GM23338 (cell line): ENCODE measurements at regions not wholly inside any gene's neighbourhood (a gene's known extent, or its start where the extent isn't known, plus 50 kb on each side); places are given as distances from the start of the nearest gene placed in this dataset.

Source experiments
- CREB1 ChIP-seq: fragments of 250-450 bp; sonication (Bioruptor Pico); IDR thresholded peaks from 2 replicates; pipeline ENCODE4 v1.5.0; 2020; ENCODE audit warnings: low read depth, mild to moderate bottlenecking, moderate library complexity
- CTCF ChIP-seq, 2 experiments: fragments of 200-600 bp in 1 of 2; sonication (generic) in 1 of 2; conservative IDR thresholded peaks; 2 replicates each; pipeline versions ENCODE4 v1.5.1 to v1.6.1; 2016 to 2017; ENCODE audit warnings: antibody characterized with exemption in 2 of 2, low read depth in 2 of 2, mild to moderate bottlenecking in 2 of 2, moderate library complexity in 1 of 2
- EZH2 ChIP-seq: fragments of 200-600 bp; sonication (generic); IDR thresholded peaks from one replicate; pipeline ENCODE4 v1.8.0; 2017; ENCODE audit warnings: antibody characterized with exemption, mild to moderate bottlenecking, low read depth; ENCODE audit not compliant: unreplicated experiment
- EZH2phosphoT487 ChIP-seq: fragments of 200-600 bp; sonication (generic); IDR thresholded peaks from one replicate; pipeline ENCODE4 v1.8.1; 2018; ENCODE audit warnings: antibody characterized with exemption; ENCODE audit not compliant: unreplicated experiment
- JUNB ChIP-seq: IDR thresholded peaks from one replicate; pipeline ENCODE4 v1.6.1; 2016; ENCODE audit warnings: antibody characterized with exemption; ENCODE audit not compliant: unreplicated experiment
- REST ChIP-seq: IDR thresholded peaks from one replicate; pipeline ENCODE4 v1.6.1; 2018; ENCODE audit warnings: antibody characterized with exemption; ENCODE audit not compliant: unreplicated experiment
- STAT1 ChIP-seq: IDR thresholded peaks from one replicate; pipeline ENCODE4 v1.6.1; 2016; ENCODE audit warnings: antibody characterized with exemption; ENCODE audit not compliant: unreplicated experiment
- ZNF114 ChIP-seq: fragments of 250-450 bp; sonication (Bioruptor Pico); IDR thresholded peaks from 2 replicates; pipeline ENCODE4 v1.5.0; 2020; ENCODE audit warnings: mild to moderate bottlenecking, moderate library complexity
- ZNF331 ChIP-seq: fragments of 250-450 bp; sonication (Bioruptor Pico); IDR thresholded peaks from 2 replicates; pipeline ENCODE4 v1.5.0; 2020; ENCODE audit warnings: low read depth, mild to moderate bottlenecking, moderate library complexity
- ZNF462 ChIP-seq: fragments of 250-450 bp; sonication (Bioruptor Pico); IDR thresholded peaks from 2 replicates; pipeline ENCODE4 v1.5.0; 2020; ENCODE audit warnings: mild to moderate bottlenecking, moderate library complexity

GRCh38 chrX:68941385-68941952 is 112.6 kb downstream of the EFNB1 start (continued):
- TF ChIP-seq ZNF462 (CRISPR knock-in tag) (no peak), REST (no peak), EZH2 (no peak), EZH2phosphoT487 (no peak), ZNF331 (no peak), CREB1 (no peak), ZNF114 (CRISPR knock-in tag) (no peak), CTCF (conservative IDR thresholded peaks at IDR 0.05; ENCODE audit: low read depth in 2 of 2) (no peak), STAT1 (no peak), JUNB (no peak)
